ENCODE measurements at regions not wholly inside any gene's neighbourhood (a gene's known extent, or its start where the extent isn't known, plus 50 kb on each side); places are given as distances from the start of the nearest gene placed in this dataset.
A peak's percentile ranks its signal among the peaks of the same experiment; 100 is the strongest.

- Histone ChIP-seq H3K4me1 (ENCODE audit: insufficient read depth, low read length) (no peaks in the 10 kb centered on the region), H3K4me2 (ENCODE audit: low read length) (no peak overlapping the region), H3K27ac (ENCODE audit: low read depth, low read length) (no peak overlapping the region), H3K36me3 (ENCODE audit: insufficient read depth, low read length) (no peaks in the 10 kb centered on the region), H2AFZ (ENCODE audit: low read depth, low read length) (no peak overlapping the region), H3K4me3 (ENCODE audit: insufficient read depth, low read depth, low read length) (no peak overlapping the region), H4K20me1 (ENCODE audit: insufficient read depth, low read length) (no peaks in the 10 kb centered on the region), H3K27me3 (ENCODE audit: insufficient read depth, low read length) (no peaks in the 10 kb centered on the region), H3K9me3 (ENCODE audit: insufficient read depth, low read depth, low read length) (no peaks in the 10 kb centered on the region), H3K9ac (ENCODE audit: low read length) (no peak overlapping the region), H3K79me2 (ENCODE audit: insufficient read depth, low read length) (no peaks in the 10 kb centered on the region)
- no peak for FAIRE-seq
- DNase-seq (ENCODE audit: low read depth), result no peak
- H3K27ac Mint-ChIP-seq (ENCODE audit: unreplicated experiment), result no peak overlapping the region
- no peaks in the 10 kb centered on the region for H3K27me3 Mint-ChIP-seq (ENCODE audit: low read depth, unreplicated experiment)
- peaks cover 8% of the 10 kb centered on the region for H3K4me1 Mint-ChIP-seq (ENCODE audit: low read depth, unreplicated experiment)
- H3K9me3 Mint-ChIP-seq (ENCODE audit: unreplicated experiment), result no peaks in the 10 kb centered on the region
- H3K4me3 Mint-ChIP-seq (ENCODE audit: unreplicated experiment), result no peak overlapping the region
- no peaks in the 10 kb centered on the region for H3K36me3 Mint-ChIP-seq (ENCODE audit: low read depth, unreplicated experiment)
- no peak for TF ChIP-seq CTCF (IDR thresholded peaks at IDR 0.05; ENCODE audit: insufficient read depth, low read depth, low read length)
- TF ChIP-seq EZH2 (IDR thresholded peaks at IDR 0.05; ENCODE audit: insufficient read depth, low read length), result no peak
Measured at GRCh38 chr4:170854097-170854496, 764.3 kb upstream of the AADAT start.

- H3K4me3 Mint-ChIP-seq (ENCODE audit: unreplicated experiment), result no peak overlapping the region
- FAIRE-seq (no peak), DNase-seq (ENCODE audit: low read depth) (no peak)
- no peaks in the 10 kb centered on the region for H3K27me3 Mint-ChIP-seq (ENCODE audit: low read depth, unreplicated experiment)
- TF ChIP-seq EZH2 (IDR thresholded peaks at IDR 0.05; ENCODE audit: insufficient read depth, low read length) (no peak), CTCF (IDR thresholded peaks at IDR 0.05; ENCODE audit: insufficient read depth, low read depth, low read length) (peak; percentile 69)
- Histone ChIP-seq H3K27ac (ENCODE audit: low read depth, low read length) (no peak overlapping the region), H3K27me3 (ENCODE audit: insufficient read depth, low read length) (no peaks in the 10 kb centered on the region), H3K36me3 (ENCODE audit: insufficient read depth, low read length) (no peaks in the 10 kb centered on the region), H3K9me3 (ENCODE audit: insufficient read depth, low read depth, low read length) (no peaks in the 10 kb centered on the region), H4K20me1 (ENCODE audit: insufficient read depth, low read length) (no peaks in the 10 kb centered on the region), H3K4me2 (ENCODE audit: low read length) (no peak overlapping the region), H3K9ac (ENCODE audit: low read length) (no peak overlapping the region), H3K79me2 (ENCODE audit: insufficient read depth, low read length) (no peaks in the 10 kb centered on the region), H3K4me1 (ENCODE audit: insufficient read depth, low read length) (no peaks in the 10 kb centered on the region), H2AFZ (ENCODE audit: low read depth, low read length) (no peak overlapping the region), H3K4me3 (ENCODE audit: insufficient read depth, low read depth, low read length) (no peak overlapping the region)
- H3K36me3 Mint-ChIP-seq (ENCODE audit: low read depth, unreplicated experiment), result no peaks in the 10 kb centered on the region
- no peak overlapping the region for H3K27ac Mint-ChIP-seq (ENCODE audit: unreplicated experiment)
- peaks cover 8% of the 10 kb centered on the region for H3K4me1 Mint-ChIP-seq (ENCODE audit: low read depth, unreplicated experiment)
- no peaks in the 10 kb centered on the region for H3K9me3 Mint-ChIP-seq (ENCODE audit: unreplicated experiment)
Measured at GRCh38 chr4:170853422-170854021, 763.8 kb upstream of the AADAT start.

GRCh38 chr4:170849969-170850368 lies 760.2 kb upstream of the AADAT start:
- no peak overlapping the region for H3K9ac ChIP-seq (ENCODE audit: low read length)
- H3K4me3 ChIP-seq (ENCODE audit: insufficient read depth, low read depth, low read length), result no peak overlapping the region
- no peaks in the 10 kb centered on the region for H3K27me3 Mint-ChIP-seq (ENCODE audit: low read depth, unreplicated experiment)
- no peaks in the 10 kb centered on the region for H4K20me1 ChIP-seq (ENCODE audit: insufficient read depth, low read length)
- no peak overlapping the region for H3K27ac ChIP-seq (ENCODE audit: low read depth, low read length)
- no peaks in the 10 kb centered on the region for H3K4me1 ChIP-seq (ENCODE audit: insufficient read depth, low read length)
- no peak overlapping the region for H3K4me3 Mint-ChIP-seq (ENCODE audit: unreplicated experiment)
- H3K27ac Mint-ChIP-seq (ENCODE audit: unreplicated experiment), result peak overlapping the region; percentile 1
- no peaks in the 10 kb centered on the region for H3K36me3 ChIP-seq (ENCODE audit: insufficient read depth, low read length)
- peaks cover 8% of the 10 kb centered on the region for H3K4me1 Mint-ChIP-seq (ENCODE audit: low read depth, unreplicated experiment)
- no peaks in the 10 kb centered on the region for H3K27me3 ChIP-seq (ENCODE audit: insufficient read depth, low read length)
- TF ChIP-seq CTCF (IDR thresholded peaks at IDR 0.05; ENCODE audit: insufficient read depth, low read depth, low read length) (no peak), EZH2 (IDR thresholded peaks at IDR 0.05; ENCODE audit: insufficient read depth, low read length) (no peak)
- H2AFZ ChIP-seq (ENCODE audit: low read depth, low read length), result no peak overlapping the region
- no peaks in the 10 kb centered on the region for H3K36me3 Mint-ChIP-seq (ENCODE audit: low read depth, unreplicated experiment)
- H3K4me2 ChIP-seq (ENCODE audit: low read length), result no peak overlapping the region
- H3K9me3 ChIP-seq (ENCODE audit: insufficient read depth, low read depth, low read length), result no peaks in the 10 kb centered on the region
- FAIRE-seq, result no peak
- H3K9me3 Mint-ChIP-seq (ENCODE audit: unreplicated experiment), result no peaks in the 10 kb centered on the region
- no peaks in the 10 kb centered on the region for H3K79me2 ChIP-seq (ENCODE audit: insufficient read depth, low read length)
- no peak for DNase-seq (ENCODE audit: low read depth)

All from astrocyte (in vitro differentiated cells and primary cell).